C4-2B (cell line): ENCODE measurements at regions not wholly inside any gene's neighbourhood (a gene's known extent, or its start where the extent isn't known, plus 50 kb on each side); places are given as distances from the start of the nearest gene placed in this dataset.
"Not testable (repeated sequence)": the region's sequence is repeated elsewhere in the genome, so short reads cannot be mapped to it uniquely, and the experiment has no call there.

ENCODE experiments used
- H3K27ac ChIP-seq: fragments of 450-650 bp; 2 replicates; pipeline ENCODE4 v1.5.1; 2017
- ZFX ChIP-seq: fragments of 450-650 bp; IDR thresholded peaks from 2 replicates; pipeline ENCODE4 v1.6.1; 2017
- TF ChIP-seq, protein P1 (sequence below): fragments of 450-650 bp; conservative IDR thresholded peaks from 2 replicates; pipeline ENCODE4 v1.5.1; 2017; ENCODE audit warnings: mild to moderate bottlenecking

DNA sequence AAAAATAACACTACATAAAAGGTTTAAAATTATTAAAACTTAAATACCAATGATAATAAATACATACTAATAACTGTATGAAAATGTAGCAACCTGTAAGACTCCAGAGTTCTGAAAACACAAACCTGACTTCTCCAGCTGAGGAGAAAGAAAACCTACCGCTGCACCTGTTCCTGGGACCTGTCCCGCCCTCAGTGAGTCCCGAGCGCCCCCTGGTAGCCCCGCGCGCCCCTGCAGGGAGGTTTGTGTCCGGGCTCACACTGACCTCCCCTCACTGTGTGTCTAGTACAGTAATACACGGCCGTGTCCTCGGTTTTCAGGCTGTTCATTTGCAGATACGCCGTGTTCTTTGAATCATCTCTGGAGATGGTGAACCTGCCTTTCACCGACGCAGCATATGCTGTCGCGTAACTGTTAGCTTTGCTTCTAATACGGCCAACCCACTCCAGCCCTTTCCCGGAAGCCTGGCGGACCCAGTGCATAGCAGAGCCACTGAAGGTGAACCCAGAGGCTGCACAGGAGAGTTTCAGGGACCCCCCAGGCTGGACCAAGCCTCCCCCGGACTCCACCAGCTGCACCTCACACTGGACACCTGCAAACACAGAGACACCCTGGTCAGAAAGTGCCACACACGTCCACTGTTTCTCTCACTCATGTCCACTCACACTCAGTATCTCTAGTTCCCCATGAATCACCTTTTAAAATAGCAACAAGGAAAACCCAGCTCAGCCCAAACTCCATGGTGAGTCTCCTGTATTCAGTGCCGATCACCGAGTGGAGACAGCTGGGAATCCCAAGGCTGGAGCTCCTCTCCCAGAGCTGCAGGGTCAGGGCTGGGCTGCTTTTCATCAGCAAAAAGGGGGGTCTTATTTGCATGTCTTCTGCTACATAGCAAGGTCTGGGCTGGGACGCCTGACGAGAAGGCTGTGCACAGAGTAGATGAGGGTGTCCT lies 1276.3 kb downstream of the TMEM121 start:
- no peak for TF ChIP-seq ZFX
- TF ChIP-seq, protein P1, sequence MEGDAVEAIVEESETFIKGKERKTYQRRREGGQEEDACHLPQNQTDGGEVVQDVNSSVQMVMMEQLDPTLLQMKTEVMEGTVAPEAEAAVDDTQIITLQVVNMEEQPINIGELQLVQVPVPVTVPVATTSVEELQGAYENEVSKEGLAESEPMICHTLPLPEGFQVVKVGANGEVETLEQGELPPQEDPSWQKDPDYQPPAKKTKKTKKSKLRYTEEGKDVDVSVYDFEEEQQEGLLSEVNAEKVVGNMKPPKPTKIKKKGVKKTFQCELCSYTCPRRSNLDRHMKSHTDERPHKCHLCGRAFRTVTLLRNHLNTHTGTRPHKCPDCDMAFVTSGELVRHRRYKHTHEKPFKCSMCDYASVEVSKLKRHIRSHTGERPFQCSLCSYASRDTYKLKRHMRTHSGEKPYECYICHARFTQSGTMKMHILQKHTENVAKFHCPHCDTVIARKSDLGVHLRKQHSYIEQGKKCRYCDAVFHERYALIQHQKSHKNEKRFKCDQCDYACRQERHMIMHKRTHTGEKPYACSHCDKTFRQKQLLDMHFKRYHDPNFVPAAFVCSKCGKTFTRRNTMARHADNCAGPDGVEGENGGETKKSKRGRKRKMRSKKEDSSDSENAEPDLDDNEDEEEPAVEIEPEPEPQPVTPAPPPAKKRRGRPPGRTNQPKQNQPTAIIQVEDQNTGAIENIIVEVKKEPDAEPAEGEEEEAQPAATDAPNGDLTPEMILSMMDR, result peak; percentile 76
- H3K27ac ChIP-seq, result no peak overlapping the region

DNA sequence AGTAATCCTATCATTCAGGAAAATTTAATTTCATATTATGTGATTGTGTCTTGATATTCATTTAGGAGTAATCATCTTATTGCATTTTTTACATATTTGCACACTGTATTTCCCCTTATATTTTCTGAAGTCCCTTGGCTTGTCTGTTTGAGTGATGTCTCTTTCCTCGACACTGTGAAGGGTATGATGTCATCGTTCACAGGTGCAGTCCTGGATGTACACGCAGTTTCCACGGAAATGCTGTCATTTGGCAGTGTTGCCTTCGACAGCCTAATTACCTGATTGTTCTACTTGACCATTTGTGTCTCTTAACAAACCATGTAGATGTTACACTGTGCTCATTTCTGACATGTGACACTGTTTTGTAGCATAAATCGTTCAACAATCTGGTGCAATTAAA lies 1277.0 kb downstream of the TMEM121 start:
- H3K27ac ChIP-seq, result no peak overlapping the region
- TF ChIP-seq ZFX, result no peak
- TF ChIP-seq, protein P1, result no peak

DNA sequence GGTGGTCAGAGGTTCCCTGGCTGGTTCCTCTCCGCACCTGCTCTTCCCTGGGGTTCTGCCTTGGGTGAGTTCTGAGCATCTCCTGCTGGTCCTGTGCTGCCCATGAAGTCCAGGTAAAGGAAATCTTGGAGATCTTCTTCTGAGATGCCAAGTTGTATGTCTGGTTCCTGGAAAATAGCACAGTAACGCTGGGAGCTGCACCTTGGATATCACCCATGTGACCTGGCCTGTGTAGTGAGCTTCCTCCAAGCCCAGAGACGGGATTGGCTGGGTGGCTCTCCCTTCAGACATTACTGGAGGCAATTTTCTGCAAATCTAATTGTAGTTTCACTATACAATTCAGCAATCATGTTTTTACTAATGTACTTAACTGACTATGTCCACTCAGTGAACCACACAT lies 1281.1 kb downstream of the TMEM121 start:
- no peak for TF ChIP-seq ZFX
- TF ChIP-seq, protein P1, result no peak
- H3K27ac ChIP-seq, result no peak overlapping the region

DNA sequence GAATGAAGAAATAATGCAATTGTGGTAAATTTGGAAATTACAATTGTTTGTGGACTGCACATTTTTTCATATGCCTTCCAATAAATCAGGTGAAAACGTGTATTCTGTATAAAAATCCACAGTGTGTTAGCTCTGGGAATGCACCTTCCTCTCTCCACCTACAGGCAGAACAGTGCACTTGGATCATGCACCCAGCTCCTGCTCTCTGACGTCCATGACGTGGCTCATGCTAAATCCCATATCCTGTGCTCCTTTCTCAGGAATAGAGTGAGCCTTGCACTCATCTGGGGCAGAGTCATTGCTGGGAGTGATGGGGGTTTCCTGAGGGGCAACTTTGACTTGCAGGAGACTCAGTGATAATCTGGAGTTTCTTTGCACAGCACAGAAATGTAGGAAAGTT lies 1282.1 kb downstream of the TMEM121 start:
- TF ChIP-seq, protein P1, result no peak
- no peak for TF ChIP-seq ZFX
- no peak overlapping the region for H3K27ac ChIP-seq

DNA sequence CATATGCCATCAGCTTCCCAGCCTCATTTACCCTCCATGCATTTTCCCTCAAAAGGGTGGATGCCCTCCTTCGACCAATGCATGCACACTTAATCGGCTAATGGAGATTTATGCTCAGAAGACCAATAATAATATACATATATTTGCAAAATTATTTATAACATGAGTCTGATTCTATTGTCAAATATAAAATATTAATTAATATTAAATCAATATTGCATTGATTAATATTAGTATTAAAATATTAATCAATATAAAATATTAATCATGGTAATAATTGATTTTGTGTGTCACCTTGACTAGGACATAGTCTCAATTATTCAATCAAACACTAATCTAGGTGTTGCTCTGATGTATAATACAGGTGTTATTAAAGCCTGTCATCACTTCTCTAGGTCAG lies 1282.5 kb downstream of the TMEM121 start:
- TF ChIP-seq ZFX, result no peak
- TF ChIP-seq, protein P1, result no peak
- H3K27ac ChIP-seq, result no peak overlapping the region

DNA sequence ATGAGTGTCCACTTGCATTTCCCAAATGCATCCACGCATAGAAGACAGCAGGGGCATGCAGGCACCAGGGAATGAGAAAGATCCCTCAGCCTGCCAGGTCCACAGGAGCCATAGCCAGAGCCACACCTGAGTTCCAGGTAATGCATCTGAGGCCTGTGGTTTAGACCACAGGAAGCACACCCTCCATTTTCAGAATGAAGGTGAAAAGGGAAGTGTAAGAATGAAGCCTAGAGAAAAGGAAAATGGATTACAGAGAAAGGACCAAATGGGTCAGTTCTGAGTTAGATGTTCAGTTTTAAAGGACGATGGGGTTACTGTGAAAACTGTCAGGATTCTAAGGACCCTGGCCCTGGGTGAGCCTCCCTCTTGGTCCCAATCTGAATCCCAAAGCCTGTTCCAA lies 1283.2 kb downstream of the TMEM121 start:
- H3K27ac ChIP-seq, result no peak overlapping the region
- TF ChIP-seq, protein P1, result no peak
- TF ChIP-seq ZFX, result no peak

DNA sequence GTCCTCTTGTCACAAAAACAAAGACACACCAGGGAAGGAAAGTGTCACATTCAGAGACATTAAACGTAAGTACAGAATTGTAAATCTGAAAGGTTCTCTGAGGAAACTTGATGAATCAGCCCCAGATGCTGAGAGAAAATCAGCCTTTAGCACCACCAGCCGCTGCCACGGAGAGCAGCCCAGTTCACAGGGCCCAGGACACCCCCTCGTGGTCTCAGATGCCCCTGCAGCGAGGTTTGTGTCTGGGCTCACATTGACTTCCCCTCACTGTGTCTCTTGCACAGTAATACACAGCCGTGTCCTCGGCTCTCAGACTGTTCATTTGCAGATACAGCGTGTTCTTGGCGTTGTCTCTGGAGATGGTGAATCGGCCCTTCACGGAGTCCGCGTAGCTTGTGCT lies 1283.8 kb downstream of the TMEM121 start:
- not testable (repeated sequence) for H3K27ac ChIP-seq

DNA sequence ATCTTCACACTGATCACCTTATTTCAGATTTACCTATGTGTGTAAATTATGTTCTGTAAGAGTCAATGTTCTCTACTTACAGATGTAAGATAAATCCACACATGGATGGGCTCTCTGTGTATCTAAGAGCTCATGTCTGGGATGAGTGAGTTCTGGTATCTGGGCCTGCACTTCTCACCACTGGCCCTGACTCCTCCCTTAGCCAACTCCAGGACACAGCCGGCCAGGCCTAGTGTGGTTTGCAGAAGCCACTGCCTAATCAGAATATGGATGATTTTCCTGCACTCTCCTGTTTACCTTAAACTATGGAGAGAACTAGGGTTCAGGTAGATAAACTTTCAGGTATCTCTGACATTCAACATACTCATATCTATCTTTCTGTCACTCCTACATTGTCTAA lies 1284.8 kb downstream of the TMEM121 start:
- no peak overlapping the region for H3K27ac ChIP-seq
- no peak for TF ChIP-seq ZFX
- TF ChIP-seq, protein P1, result no peak
